ENCODE measurements at regions not wholly inside any gene's neighbourhood (a gene's known extent, or its start where the extent isn't known, plus 50 kb on each side); places are given as distances from the start of the nearest gene placed in this dataset.

GRCh38 chr13:58085819-58086218, 454.3 kb downstream of the PCDH17 start:
- Mint-ChIP-seq H3K4me3 (no peak overlapping the region), H3K36me3 (no peaks in the 10 kb centered on the region), H3K9me3 (peaks cover 3 to 7% of the 10 kb centered on the region in 2 donors), H3K27ac (no peak overlapping the region), H3K4me1 (no peaks in the 10 kb centered on the region), H3K27me3 (ENCODE audit: low read depth in 2 of 2) (no peaks in the 10 kb centered on the region)
- Histone ChIP-seq H3K36me3 (ENCODE audit: control insufficient read depth, insufficient read depth, low read length) (no peaks in the 10 kb centered on the region), H3K27me3 (ENCODE audit: control insufficient read depth, insufficient read depth, low read length) (no peaks in the 10 kb centered on the region), H3K27ac (ENCODE audit: low read length) (no peak overlapping the region), H3K9me3 (ENCODE audit: control insufficient read depth, insufficient read depth, low read length) (no peaks in the 10 kb centered on the region), H3K4me3 (ENCODE audit: low read length) (no peak overlapping the region), H3K4me1 (ENCODE audit: control insufficient read depth, insufficient read depth, low read length) (no peaks in the 10 kb centered on the region)
- TF ChIP-seq CTCF (IDR thresholded peaks at IDR 0.05): no peak
- intact Hi-C loops (cut with micrococcal nuclease): no loop called here
- no peak for DNase-seq
- WGBS (ENCODE audit: insufficient coverage): 0% methylated on average over 3 of the region's 3 CpGs
- no peak for ATAC-seq

DNA sequence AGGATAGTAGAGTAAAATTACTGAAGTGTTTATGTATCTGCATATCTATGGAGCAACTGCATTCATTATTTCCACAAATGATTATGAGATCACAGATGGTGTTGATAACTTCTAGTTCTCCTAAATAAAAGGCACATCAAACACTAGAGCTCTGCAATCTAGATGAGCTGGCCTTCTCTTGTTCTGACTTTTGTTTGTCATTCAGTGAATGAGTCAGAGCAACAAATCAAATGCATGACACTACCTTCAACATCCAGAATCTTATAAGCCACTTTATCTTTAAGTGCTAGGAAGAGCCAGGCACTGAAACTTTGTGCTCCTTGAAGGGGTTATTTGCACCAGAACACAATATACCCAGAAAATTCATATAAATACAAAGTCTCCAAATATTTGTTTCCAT, 456.0 kb downstream of the PCDH17 start:
- Histone ChIP-seq H3K4me3 (ENCODE audit: low read length) (no peak overlapping the region), H3K27ac (ENCODE audit: low read length) (no peak overlapping the region), H3K36me3 (ENCODE audit: control insufficient read depth, insufficient read depth, low read length) (no peaks in the 10 kb centered on the region), H3K4me1 (ENCODE audit: control insufficient read depth, insufficient read depth, low read length) (no peaks in the 10 kb centered on the region), H3K27me3 (ENCODE audit: control insufficient read depth, insufficient read depth, low read length) (no peaks in the 10 kb centered on the region), H3K9me3 (ENCODE audit: control insufficient read depth, insufficient read depth, low read length) (no peaks in the 10 kb centered on the region)
- intact Hi-C loops (cut with micrococcal nuclease): no loop called here
- no peaks in the 10 kb centered on the region for H3K4me1 Mint-ChIP-seq
- no peaks in the 10 kb centered on the region for H3K27me3 Mint-ChIP-seq (ENCODE audit: low read depth in 2 of 2)
- H3K36me3 Mint-ChIP-seq: no peaks in the 10 kb centered on the region
- peaks cover 5 to 11% of the 10 kb centered on the region in 2 donors for H3K9me3 Mint-ChIP-seq
- no peak for TF ChIP-seq CTCF (IDR thresholded peaks at IDR 0.05)
- H3K27ac Mint-ChIP-seq: no peak overlapping the region
- no peak for DNase-seq
- no peak overlapping the region for H3K4me3 Mint-ChIP-seq
- no peak for ATAC-seq

DNA sequence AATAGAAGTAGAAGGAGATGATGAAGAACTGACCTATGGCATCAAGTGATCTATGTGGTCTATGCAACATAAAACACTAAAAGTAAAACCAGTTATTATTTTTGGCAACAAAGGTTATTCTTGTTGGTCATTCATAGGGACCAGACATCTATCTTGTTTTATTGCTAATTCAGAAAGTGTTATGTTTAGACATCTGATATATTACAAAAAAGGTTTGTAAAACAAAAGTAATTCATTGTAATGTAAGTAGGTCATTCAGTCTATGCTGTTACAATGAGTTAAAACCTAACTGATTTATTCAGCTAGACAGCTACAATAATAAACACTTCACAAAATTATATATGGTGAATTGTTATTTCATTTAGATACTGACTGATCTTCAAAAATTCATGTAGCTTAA, 461.9 kb downstream of the PCDH17 start:
- intact Hi-C loops (cut with micrococcal nuclease): no loop called here
- TF ChIP-seq CTCF (IDR thresholded peaks at IDR 0.05): no peak
- H3K27ac ChIP-seq (ENCODE audit: low read length): no peak overlapping the region
- no peak overlapping the region for H3K4me3 ChIP-seq (ENCODE audit: low read length)
- no peaks in the 10 kb centered on the region for H3K27me3 ChIP-seq (ENCODE audit: control insufficient read depth, insufficient read depth, low read length)
- Mint-ChIP-seq H3K4me3 (no peak overlapping the region), H3K9me3 (peaks cover 12 to 22% of the 10 kb centered on the region in 2 donors), H3K36me3 (no peaks in the 10 kb centered on the region), H3K27me3 (ENCODE audit: low read depth in 2 of 2) (no peaks in the 10 kb centered on the region), H3K4me1 (no peaks in the 10 kb centered on the region), H3K27ac (no peak overlapping the region)
- H3K4me1 ChIP-seq (ENCODE audit: control insufficient read depth, insufficient read depth, low read length): no peaks in the 10 kb centered on the region
- ATAC-seq (no peak), DNase-seq (no peak)
- no peaks in the 10 kb centered on the region for H3K36me3 ChIP-seq (ENCODE audit: control insufficient read depth, insufficient read depth, low read length)
- peaks cover 5% of the 10 kb centered on the region for H3K9me3 ChIP-seq (ENCODE audit: control insufficient read depth, insufficient read depth, low read length)

GRCh38 chr13:58097831-58098230, 466.3 kb downstream of the PCDH17 start:
- no peak for TF ChIP-seq CTCF (IDR thresholded peaks at IDR 0.05)
- Mint-ChIP-seq H3K36me3 (no peaks in the 10 kb centered on the region), H3K27ac (no peak overlapping the region), H3K27me3 (ENCODE audit: low read depth in 2 of 2) (no peaks in the 10 kb centered on the region), H3K4me1 (no peaks in the 10 kb centered on the region), H3K9me3 (peaks cover 13 to 14% of the 10 kb centered on the region in 2 donors), H3K4me3 (no peak overlapping the region)
- H3K36me3 ChIP-seq (ENCODE audit: control insufficient read depth, insufficient read depth, low read length): no peaks in the 10 kb centered on the region
- no peak for DNase-seq
- no peaks in the 10 kb centered on the region for H3K4me1 ChIP-seq (ENCODE audit: control insufficient read depth, insufficient read depth, low read length)
- ATAC-seq: no peak
- intact Hi-C loops (cut with micrococcal nuclease): no loop called here
- H3K27ac ChIP-seq (ENCODE audit: low read length): no peak overlapping the region
- 62% methylated on average over 1 of the region's 1 CpG for WGBS (ENCODE audit: insufficient coverage)
- peaks cover 5% of the 10 kb centered on the region for H3K9me3 ChIP-seq (ENCODE audit: control insufficient read depth, insufficient read depth, low read length)
- no peaks in the 10 kb centered on the region for H3K27me3 ChIP-seq (ENCODE audit: control insufficient read depth, insufficient read depth, low read length)
- H3K4me3 ChIP-seq (ENCODE audit: low read length): no peak overlapping the region
